ENCODE measurements at regions not wholly inside any gene's neighbourhood (a gene's known extent, or its start where the extent isn't known, plus 50 kb on each side); places are given as distances from the start of the nearest gene placed in this dataset.

GRCh38 chr2:48162742-48163141, 151.7 kb upstream of the FOXN2 start:
- H3K27me3 Mint-ChIP-seq = peaks cover 4% of the 10 kb centered on the region
- H3K9me3 Mint-ChIP-seq = peaks cover 9 to 32% (median 10%) of the 10 kb centered on the region in 3 donors
- H3K4me3 Mint-ChIP-seq = no peak overlapping the region
- H3K4me1 Mint-ChIP-seq = peaks cover 0 to 2% (median 0%) of the 10 kb centered on the region in 3 donors
- H3K27ac Mint-ChIP-seq = no peak overlapping the region
- H3K36me3 Mint-ChIP-seq = peaks cover 2% of the 10 kb centered on the region

- no peaks in the 10 kb centered on the region for H3K27me3 Mint-ChIP-seq
- H3K36me3 Mint-ChIP-seq = peaks cover 2% of the 10 kb centered on the region
- H3K27ac Mint-ChIP-seq = no peak overlapping the region
- no peak overlapping the region for H3K4me3 Mint-ChIP-seq
- H3K9me3 Mint-ChIP-seq = peaks cover 2 to 13% (median 3%) of the 10 kb centered on the region in 3 donors
- H3K4me1 Mint-ChIP-seq = no peaks in the 10 kb centered on the region
These were observed 149.3 kb upstream of the FOXN2 start for GRCh38 chr2:48165070-48165753.

- Mint-ChIP-seq H3K4me3 (no peak overlapping the region), H3K27ac (no peak overlapping the region), H3K4me1 (no peaks in the 10 kb centered on the region), H3K36me3 (no peaks in the 10 kb centered on the region), H3K27me3 (no peaks in the 10 kb centered on the region), H3K9me3 (peaks cover 0 to 13% (median 0%) of the 10 kb centered on the region in 3 donors)
These were observed 145.3 kb upstream of the FOXN2 start for GRCh38 chr2:48169141-48169592.

GRCh38 chr2:48170281-48170680, 144.2 kb upstream of the FOXN2 start:
- Mint-ChIP-seq H3K27ac (no peak overlapping the region), H3K4me3 (no peak overlapping the region), H3K9me3 (peaks cover 0 to 13% (median 1%) of the 10 kb centered on the region in 3 donors), H3K4me1 (no peaks in the 10 kb centered on the region), H3K27me3 (no peaks in the 10 kb centered on the region), H3K36me3 (peaks cover 1% of the 10 kb centered on the region)

- Mint-ChIP-seq H3K4me3 (no peak overlapping the region), H3K4me1 (no peaks in the 10 kb centered on the region), H3K27me3 (peaks cover 3% of the 10 kb centered on the region), H3K36me3 (peaks cover 3% of the 10 kb centered on the region), H3K27ac (no peak overlapping the region), H3K9me3 (peaks cover 0 to 1% (median 0%) of the 10 kb centered on the region in 3 donors)
These were observed 141.3 kb upstream of the FOXN2 start for GRCh38 chr2:48173141-48173540.

- peaks cover 3% of the 10 kb centered on the region for H3K27me3 Mint-ChIP-seq
- peaks cover 0 to 1% (median 0%) of the 10 kb centered on the region in 3 donors for H3K9me3 Mint-ChIP-seq
- no peaks in the 10 kb centered on the region for H3K4me1 Mint-ChIP-seq
- no peak overlapping the region for H3K4me3 Mint-ChIP-seq
- no peak overlapping the region for H3K27ac Mint-ChIP-seq
- H3K36me3 Mint-ChIP-seq = peaks cover 3% of the 10 kb centered on the region
These were observed 140.0 kb upstream of the FOXN2 start for GRCh38 chr2:48174503-48174902.

- Mint-ChIP-seq H3K9me3 (peaks cover 0 to 1% (median 0%) of the 10 kb centered on the region in 3 donors), H3K27ac (no peak overlapping the region)
These were observed 139.2 kb upstream of the FOXN2 start for GRCh38 chr2:48175254-48175653.

GRCh38 chr2:48175656-48176055, 138.8 kb upstream of the FOXN2 start:
- Mint-ChIP-seq H3K27ac (no peak overlapping the region), H3K27me3 (peaks cover 3% of the 10 kb centered on the region), H3K4me1 (no peaks in the 10 kb centered on the region), H3K4me3 (no peak overlapping the region), H3K36me3 (peaks cover 3% of the 10 kb centered on the region), H3K9me3 (peaks cover 0 to 1% (median 0%) of the 10 kb centered on the region in 3 donors)

More at GRCh38 chr2:48175254-48175653, 139.2 kb upstream of the FOXN2 start:
- H3K4me3 Mint-ChIP-seq = no peak overlapping the region
- peaks cover 3% of the 10 kb centered on the region for H3K27me3 Mint-ChIP-seq
- H3K4me1 Mint-ChIP-seq = no peaks in the 10 kb centered on the region
- H3K36me3 Mint-ChIP-seq = peaks cover 3% of the 10 kb centered on the region

- Mint-ChIP-seq H3K4me3 (no peak overlapping the region), H3K4me1 (no peaks in the 10 kb centered on the region), H3K27ac (no peak overlapping the region), H3K27me3 (peaks cover 3% of the 10 kb centered on the region), H3K9me3 (peaks cover 0 to 1% (median 0%) of the 10 kb centered on the region in 3 donors), H3K36me3 (peaks cover 3% of the 10 kb centered on the region)
These were observed 137.6 kb upstream of the FOXN2 start for GRCh38 chr2:48176876-48177275.

- no peak overlapping the region for H3K4me3 Mint-ChIP-seq
- H3K27me3 Mint-ChIP-seq = peaks cover 3% of the 10 kb centered on the region
- peaks cover 3% of the 10 kb centered on the region for H3K36me3 Mint-ChIP-seq
- H3K9me3 Mint-ChIP-seq = peaks cover 0 to 1% (median 0%) of the 10 kb centered on the region in 3 donors
- H3K4me1 Mint-ChIP-seq = no peaks in the 10 kb centered on the region
- H3K27ac Mint-ChIP-seq = no peak overlapping the region
These were observed 135.9 kb upstream of the FOXN2 start for GRCh38 chr2:48178611-48179010.

- peaks cover 2% of the 10 kb centered on the region for H3K36me3 Mint-ChIP-seq
- no peak overlapping the region for H3K4me3 Mint-ChIP-seq
- peaks cover 2% of the 10 kb centered on the region for H3K27me3 Mint-ChIP-seq
- H3K9me3 Mint-ChIP-seq = no peaks in the 10 kb centered on the region
- H3K4me1 Mint-ChIP-seq = no peaks in the 10 kb centered on the region
- no peak overlapping the region for H3K27ac Mint-ChIP-seq
These were observed 133.9 kb upstream of the FOXN2 start for GRCh38 chr2:48180557-48180956.

GRCh38 chr2:48183276-48183675, 131.2 kb upstream of the FOXN2 start:
- H3K27me3 Mint-ChIP-seq = no peaks in the 10 kb centered on the region
- H3K27ac Mint-ChIP-seq = no peak overlapping the region
- H3K4me3 Mint-ChIP-seq = no peak overlapping the region
- H3K9me3 Mint-ChIP-seq = no peaks in the 10 kb centered on the region
- peaks cover 1% of the 10 kb centered on the region for H3K36me3 Mint-ChIP-seq
- H3K4me1 Mint-ChIP-seq = no peaks in the 10 kb centered on the region

GRCh38 chr2:48183991-48184390, 130.5 kb upstream of the FOXN2 start:
- Mint-ChIP-seq H3K4me1 (peaks cover 0 to under 1% (median 0%) of the 10 kb centered on the region in 3 donors), H3K27me3 (no peaks in the 10 kb centered on the region), H3K27ac (no peak overlapping the region), H3K9me3 (no peaks in the 10 kb centered on the region), H3K4me3 (no peak overlapping the region), H3K36me3 (peaks cover 1% of the 10 kb centered on the region)

- peaks cover 3% of the 10 kb centered on the region for H3K36me3 Mint-ChIP-seq
- H3K27ac Mint-ChIP-seq = no peak overlapping the region
- H3K4me3 Mint-ChIP-seq = peak overlapping the region in 1 of 4 donors; percentile 10
- H3K9me3 Mint-ChIP-seq = no peaks in the 10 kb centered on the region
- peaks cover 7 to 15% (median 10%) of the 10 kb centered on the region in 3 donors for H3K4me1 Mint-ChIP-seq
- no peaks in the 10 kb centered on the region for H3K27me3 Mint-ChIP-seq
These were observed 127.0 kb upstream of the FOXN2 start for GRCh38 chr2:48187503-48187902.

- Mint-ChIP-seq H3K9me3 (no peaks in the 10 kb centered on the region), H3K27me3 (no peaks in the 10 kb centered on the region), H3K4me3 (peak overlapping the region in 1 of 4 donors; percentile 67), H3K27ac (no peak overlapping the region), H3K36me3 (peaks cover 3% of the 10 kb centered on the region), H3K4me1 (peaks cover 7 to 15% (median 10%) of the 10 kb centered on the region in 3 donors)
These were observed 124.8 kb upstream of the FOXN2 start for GRCh38 chr2:48189552-48190228.
